DMS53 treated with DMSO at 0.1 percent for 48 hours (cell line): ENCODE measurements at regions not wholly inside any gene's neighbourhood (a gene's known extent, or its start where the extent isn't known, plus 50 kb on each side); places are given as distances from the start of the nearest gene placed in this dataset.

Experiments
- DNase-seq: peaks from one replicate; lab custom pipeline; 2025; ENCODE audit not compliant: unreplicated experiment; lab: John Stamatoyannopoulos, UW

- no peak for DNase-seq
Measured at GRCh38 chr12:91974541-91975085, 171.0 kb downstream of the BTG1 start.

GRCh38 chr12:91973813-91974212 is 171.8 kb downstream of the BTG1 start:
- DNase-seq = no peak

- no peak for DNase-seq
Measured at GRCh38 chr12:91972896-91973295, 172.8 kb downstream of the BTG1 start.

- DNase-seq = no peak
Measured at GRCh38 chr12:91968777-91969171, 176.9 kb downstream of the BTG1 start.

- DNase-seq = no peak
Measured at GRCh38 chr12:91968076-91968776, 177.4 kb downstream of the BTG1 start.

- DNase-seq = no peak
Measured at GRCh38 chr12:91967590-91967989, 178.1 kb downstream of the BTG1 start.

- no peak for DNase-seq
Measured at GRCh38 chr12:91965781-91966180, 179.9 kb downstream of the BTG1 start.

GRCh38 chr12:91964501-91964900 is 181.1 kb downstream of the BTG1 start:
- no peak for DNase-seq

GRCh38 chr12:91959220-91959619 is 186.4 kb downstream of the BTG1 start:
- DNase-seq = no peak

GRCh38 chr12:91958816-91959215 is 186.8 kb downstream of the BTG1 start:
- DNase-seq = no peak

GRCh38 chr12:91954747-91955146 is 190.9 kb downstream of the BTG1 start:
- DNase-seq = no peak

- DNase-seq = no peak
Measured at GRCh38 chr12:91954326-91954725, 191.3 kb downstream of the BTG1 start.

GRCh38 chr12:91952916-91953315 is 192.7 kb downstream of the BTG1 start:
- peak; percentile 17 for DNase-seq

- no peak for DNase-seq
Measured at GRCh38 chr12:91951571-91951970, 194.1 kb downstream of the BTG1 start.

GRCh38 chr12:91948504-91948903 is 197.1 kb downstream of the BTG1 start:
- DNase-seq = no peak

- no peak for DNase-seq
Measured at GRCh38 chr12:91947459-91947858, 198.2 kb downstream of the BTG1 start.

GRCh38 chr12:91944637-91945036 is 201.0 kb downstream of the BTG1 start:
- DNase-seq = no peak

GRCh38 chr12:91940826-91941570 is 204.6 kb downstream of the BTG1 start:
- DNase-seq = no peak

- no peak for DNase-seq
Measured at GRCh38 chr12:91940322-91940721, 205.3 kb downstream of the BTG1 start.

- no peak for DNase-seq
Measured at GRCh38 chr12:91937706-91938105, 207.9 kb downstream of the BTG1 start.

- DNase-seq = no peak
Measured at GRCh38 chr12:91937009-91937408, 208.6 kb downstream of the BTG1 start.

GRCh38 chr12:91935296-91935695 is 210.3 kb downstream of the BTG1 start:
- no peak for DNase-seq
